ENCODE measurements at regions not wholly inside any gene's neighbourhood (a gene's known extent, or its start where the extent isn't known, plus 50 kb on each side); places are given as distances from the start of the nearest gene placed in this dataset.

- TF ChIP-seq CTCF (conservative IDR thresholded peaks at IDR 0.05 in 1 of 2, IDR thresholded peaks at IDR 0.05 in 1 of 2; ENCODE audit: low read depth in 1 of 2, low read length in 2 of 2): no peak
- TF ChIP-seq EZH2 (IDR thresholded peaks at IDR 0.05; ENCODE audit: low read length, missing control alignments): no peak
Measured at GRCh38 chr16:87046235-87046634, 271.0 kb downstream of the C16orf95 start.
